ENCODE measurements at regions not wholly inside any gene's neighbourhood (a gene's known extent, or its start where the extent isn't known, plus 50 kb on each side); places are given as distances from the start of the nearest gene placed in this dataset.
A peak's percentile ranks its signal among the peaks of the same experiment; 100 is the strongest.

GRCh38 chr9:30723656-30724055, 1660.8 kb upstream of the ACO1 start:
- intact Hi-C loops (cut with DNase I): no loop called here
- H3K4me3 ChIP-seq: no peak overlapping the region
- no peak for ATAC-seq
- H3K4me1 ChIP-seq: no peaks in the 10 kb centered on the region
- no peak for TF ChIP-seq CTCF (IDR thresholded peaks at IDR 0.05)
- DNase-seq: no peak
- H3K27ac ChIP-seq: no peak overlapping the region
- H3K9me3 ChIP-seq: no peaks in the 10 kb centered on the region
- H3K36me3 ChIP-seq: no peaks in the 10 kb centered on the region
- H3K27me3 ChIP-seq: no peaks in the 10 kb centered on the region

DNA sequence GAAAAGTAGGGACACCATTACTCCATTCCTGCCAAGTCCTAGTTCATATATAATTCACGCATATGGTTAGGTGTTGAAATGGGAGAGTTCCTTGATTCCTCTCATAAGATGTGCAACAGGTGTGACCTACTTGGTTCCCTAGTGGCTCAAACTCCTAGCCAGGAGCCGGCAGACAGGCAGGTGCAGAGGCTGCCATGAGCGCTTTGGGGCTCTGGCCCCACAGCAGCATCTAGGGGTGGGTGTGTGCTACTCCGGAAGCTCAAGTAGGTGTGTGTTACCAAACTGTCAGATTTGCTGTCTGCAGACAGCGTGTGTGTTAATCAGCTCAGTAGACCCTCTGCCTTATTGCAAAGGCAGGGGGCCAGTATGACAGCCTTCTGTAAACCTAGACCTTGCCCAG, 1652.4 kb upstream of the ACO1 start:
- ATAC-seq (no peak), DNase-seq (peak; percentile 30)
- no peak for TF ChIP-seq CTCF (IDR thresholded peaks at IDR 0.05)
- H3K27me3 ChIP-seq: no peaks in the 10 kb centered on the region
- no peak overlapping the region for H3K27ac ChIP-seq
- intact Hi-C loops (cut with DNase I): no loop called here
- no peak overlapping the region for H3K4me3 ChIP-seq
- no peaks in the 10 kb centered on the region for H3K9me3 ChIP-seq
- H3K36me3 ChIP-seq: no peaks in the 10 kb centered on the region
- no peaks in the 10 kb centered on the region for H3K4me1 ChIP-seq

GRCh38 chr9:30744871-30745270, 1639.6 kb upstream of the ACO1 start:
- H3K36me3 ChIP-seq: no peaks in the 10 kb centered on the region
- no peak overlapping the region for H3K4me3 ChIP-seq
- no peak for TF ChIP-seq CTCF (IDR thresholded peaks at IDR 0.05)
- intact Hi-C loops (cut with DNase I): no loop called here
- no peak overlapping the region for H3K27ac ChIP-seq
- ATAC-seq (no peak), DNase-seq (no peak)
- H3K27me3 ChIP-seq: no peaks in the 10 kb centered on the region
- H3K9me3 ChIP-seq: no peaks in the 10 kb centered on the region
- H3K4me1 ChIP-seq: no peaks in the 10 kb centered on the region

DNA sequence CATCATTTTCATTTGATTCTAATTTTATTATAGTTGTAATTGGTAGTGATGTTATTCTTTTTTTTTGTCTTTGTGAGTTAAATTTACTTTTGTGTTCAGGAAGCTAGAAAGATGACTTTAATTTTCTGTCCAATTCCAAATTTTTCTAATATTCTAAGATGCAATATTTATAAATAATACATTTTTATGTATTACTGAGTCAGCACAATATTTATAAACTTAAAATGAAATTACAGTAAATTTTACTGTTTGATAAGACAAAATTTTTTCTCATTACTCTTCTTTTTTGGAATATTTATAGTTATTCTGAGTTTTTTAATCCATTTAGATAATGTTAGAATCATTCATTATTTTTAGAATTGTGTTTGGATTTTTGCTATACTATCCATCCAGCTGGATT, 1637.9 kb upstream of the ACO1 start:
- TF ChIP-seq CTCF (IDR thresholded peaks at IDR 0.05): no peak
- ATAC-seq (no peak), DNase-seq (no peak)
- no peaks in the 10 kb centered on the region for H3K9me3 ChIP-seq
- H3K4me3 ChIP-seq: no peak overlapping the region
- intact Hi-C loops (cut with DNase I): no loop called here
- H3K27ac ChIP-seq: no peak overlapping the region
- H3K27me3 ChIP-seq: no peaks in the 10 kb centered on the region
- H3K4me1 ChIP-seq: no peaks in the 10 kb centered on the region
- no peaks in the 10 kb centered on the region for H3K36me3 ChIP-seq

GRCh38 chr9:30757723-30758122, 1626.7 kb upstream of the ACO1 start:
- Histone ChIP-seq H3K9me3 (no peaks in the 10 kb centered on the region), H3K27ac (no peak overlapping the region), H3K27me3 (no peaks in the 10 kb centered on the region), H3K4me1 (no peaks in the 10 kb centered on the region), H3K36me3 (no peaks in the 10 kb centered on the region), H3K4me3 (no peak overlapping the region)
- DNase-seq (peak; percentile 41), ATAC-seq (peak; percentile 27)
- no peak for TF ChIP-seq CTCF (IDR thresholded peaks at IDR 0.05)
- intact Hi-C loops (cut with DNase I): no loop called here

DNA sequence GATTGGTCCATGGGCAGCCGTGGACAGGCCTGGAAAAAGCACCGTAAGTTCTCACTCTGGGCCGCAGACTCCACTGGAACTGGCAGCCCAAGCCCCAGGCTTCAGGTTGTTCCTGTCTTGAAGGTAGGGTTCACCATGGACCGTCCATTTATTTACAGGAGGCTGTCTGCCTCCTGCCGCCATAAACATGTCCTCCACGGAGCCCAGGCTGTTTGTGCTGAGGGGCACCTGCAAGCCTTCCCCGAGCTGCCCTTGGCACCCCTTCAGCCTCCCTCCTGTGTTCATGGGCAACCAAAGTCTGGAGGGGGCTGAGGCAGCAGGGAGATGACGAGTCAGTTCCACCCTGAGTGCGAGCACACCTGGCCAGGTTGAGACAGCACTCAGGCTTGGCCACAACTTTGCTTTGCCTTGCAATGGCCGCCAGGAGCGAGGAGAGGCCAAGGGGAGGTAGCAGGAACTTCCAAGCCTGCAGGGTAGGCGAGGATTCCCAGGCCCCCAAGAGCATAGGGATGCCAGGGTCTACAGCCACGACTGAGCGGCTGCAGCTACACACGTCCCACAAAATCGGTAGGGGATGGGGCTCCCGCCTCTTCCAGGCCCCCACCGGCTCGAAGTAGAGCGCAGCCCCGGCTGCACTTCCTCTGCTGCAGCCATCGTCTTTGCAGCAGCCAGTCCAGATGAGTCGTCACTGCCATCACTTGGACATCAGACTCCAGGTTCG, 1625.6 kb upstream of the ACO1 start:
- DNase-seq (no peak), ATAC-seq (peak; percentile 23)
- intact Hi-C loops (cut with DNase I): no loop called here

More for the DNA sequence above, 1625.6 kb upstream of the ACO1 start:
- no peaks in the 10 kb centered on the region for H3K27me3 ChIP-seq
- TF ChIP-seq CTCF (IDR thresholded peaks at IDR 0.05): no peak
- no peak overlapping the region for H3K27ac ChIP-seq
- H3K4me3 ChIP-seq: no peak overlapping the region
- no peaks in the 10 kb centered on the region for H3K36me3 ChIP-seq
- no peaks in the 10 kb centered on the region for H3K4me1 ChIP-seq
- H3K9me3 ChIP-seq: no peaks in the 10 kb centered on the region
